A673 (cell line): ENCODE measurements at regions not wholly inside any gene's neighbourhood (a gene's known extent, or its start where the extent isn't known, plus 50 kb on each side); places are given as distances from the start of the nearest gene placed in this dataset.

Experiments
- EZH2 ChIP-seq: fragments of 200-600 bp; sonication (generic); IDR thresholded peaks from 2 replicates; pipeline ENCODE4 v1.6.1; 2017; ENCODE audit warnings: borderline replicate concordance, low read depth, mild to moderate bottlenecking, mixed read lengths, antibody characterized with exemption, low read length; ENCODE audit not compliant: poor library complexity, severe bottlenecking
- TF ChIP-seq, protein P1 (sequence below): fragments of 300-800, 200-600 bp; sonication (generic); conservative IDR thresholded peaks from 2 replicates; pipeline ENCODE4 v1.5.1; 2017; ENCODE audit warnings: low read depth, mild to moderate bottlenecking, antibody characterized with exemption, low read length, moderate library complexity, mixed read lengths

DNA sequence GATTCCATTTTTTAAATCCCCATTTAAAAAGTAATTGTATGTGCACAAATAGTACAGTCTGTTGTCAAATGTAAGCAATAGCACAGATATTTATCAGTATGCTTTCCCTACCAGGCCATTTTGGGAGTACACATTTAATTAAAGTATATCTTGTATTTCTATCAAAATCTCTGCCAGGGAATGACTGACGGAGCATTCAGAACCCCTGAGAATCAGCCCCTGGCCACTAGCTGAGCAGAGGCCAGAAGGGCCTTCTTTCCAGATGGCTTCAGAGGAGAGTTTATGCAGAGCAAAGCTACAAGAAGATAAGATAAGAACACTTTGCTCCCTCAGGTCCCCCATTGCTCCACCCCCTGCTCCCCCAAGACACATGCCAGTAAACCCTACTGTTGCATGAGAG, 99.9 kb upstream of the PROX1 start:
- TF ChIP-seq, protein P1, sequence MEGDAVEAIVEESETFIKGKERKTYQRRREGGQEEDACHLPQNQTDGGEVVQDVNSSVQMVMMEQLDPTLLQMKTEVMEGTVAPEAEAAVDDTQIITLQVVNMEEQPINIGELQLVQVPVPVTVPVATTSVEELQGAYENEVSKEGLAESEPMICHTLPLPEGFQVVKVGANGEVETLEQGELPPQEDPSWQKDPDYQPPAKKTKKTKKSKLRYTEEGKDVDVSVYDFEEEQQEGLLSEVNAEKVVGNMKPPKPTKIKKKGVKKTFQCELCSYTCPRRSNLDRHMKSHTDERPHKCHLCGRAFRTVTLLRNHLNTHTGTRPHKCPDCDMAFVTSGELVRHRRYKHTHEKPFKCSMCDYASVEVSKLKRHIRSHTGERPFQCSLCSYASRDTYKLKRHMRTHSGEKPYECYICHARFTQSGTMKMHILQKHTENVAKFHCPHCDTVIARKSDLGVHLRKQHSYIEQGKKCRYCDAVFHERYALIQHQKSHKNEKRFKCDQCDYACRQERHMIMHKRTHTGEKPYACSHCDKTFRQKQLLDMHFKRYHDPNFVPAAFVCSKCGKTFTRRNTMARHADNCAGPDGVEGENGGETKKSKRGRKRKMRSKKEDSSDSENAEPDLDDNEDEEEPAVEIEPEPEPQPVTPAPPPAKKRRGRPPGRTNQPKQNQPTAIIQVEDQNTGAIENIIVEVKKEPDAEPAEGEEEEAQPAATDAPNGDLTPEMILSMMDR, result no peak
- no peak for TF ChIP-seq EZH2
